ENCODE measurements at regions not wholly inside any gene's neighbourhood (a gene's known extent, or its start where the extent isn't known, plus 50 kb on each side); places are given as distances from the start of the nearest gene placed in this dataset.

DNA sequence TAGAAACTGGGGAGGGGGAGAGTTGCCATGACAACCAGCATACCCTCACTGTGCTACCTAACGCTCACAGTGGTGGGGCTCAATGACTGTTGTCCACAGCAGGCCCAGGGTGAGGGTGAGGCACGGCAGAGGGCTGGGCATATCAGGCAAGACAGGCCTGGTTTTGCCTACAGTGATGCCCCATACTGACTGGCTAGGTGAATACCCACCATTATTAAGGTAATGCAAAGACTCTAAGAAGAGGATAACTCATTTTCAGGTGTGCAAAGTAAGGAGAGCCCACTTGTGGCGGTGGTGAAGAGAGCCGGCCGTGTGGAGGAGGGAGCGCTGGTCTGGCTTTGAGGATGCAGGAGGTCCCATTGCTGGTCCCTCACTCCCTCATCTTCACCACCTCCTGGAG, 422.3 kb downstream of the FUT8 start:
- Histone ChIP-seq H2AK9ac (replicated peaks; ENCODE audit: low read depth, low read length, poor library complexity) (no peak overlapping the region), H4K8ac (ENCODE audit: low read depth in 2 of 2, low read length in 2 of 2) (no peak overlapping the region), H4K91ac (ENCODE audit: insufficient read depth, low read depth, low read length) (no peak overlapping the region), H3K14ac (replicated peaks; ENCODE audit: low read depth, low read length) (no peak overlapping the region), H3K79me1 (ENCODE audit: low read depth in 1 of 2, low read length in 2 of 2) (no peaks in the 10 kb centered on the region), H3K27ac (ENCODE audit: insufficient read depth, low read length) (no peak overlapping the region), H3K4me1 (ENCODE audit: control insufficient read depth, insufficient read depth, low read length) (no peaks in the 10 kb centered on the region), H3K9me1 (ENCODE audit: insufficient read depth, low read length) (no peaks in the 10 kb centered on the region), H4K20me1 (ENCODE audit: insufficient read depth, low read length) (no peaks in the 10 kb centered on the region), H3K4ac (ENCODE audit: low read depth, low read length) (no peak overlapping the region), H3K4me3 (ENCODE audit: insufficient read depth, low read depth, low read length) (no peak overlapping the region), H2AK5ac (ENCODE audit: low read depth, low read length) (no peak overlapping the region), H3K36me3 (ENCODE audit: control insufficient read depth, insufficient read depth, low read length) (no peaks in the 10 kb centered on the region), H3K27me3 (ENCODE audit: control insufficient read depth, insufficient read depth, low read length) (peaks cover 4% of the 10 kb centered on the region; the same call in 1 of the 2 replicates), H3K23ac (ENCODE audit: low read depth, low read length) (no peak overlapping the region), H3K56ac (ENCODE audit: extremely low read depth, insufficient read depth, low read length) (no peak overlapping the region), H3K4me2 (ENCODE audit: low read depth, low read length) (no peak overlapping the region), H2BK20ac (ENCODE audit: low read depth, low read length) (no peak overlapping the region), H2BK120ac (ENCODE audit: low read depth, low read length) (no peak overlapping the region), H3K9ac (ENCODE audit: low read depth, low read length) (no peak overlapping the region), H2BK15ac (ENCODE audit: low read depth, low read length) (no peak overlapping the region), H3K18ac (ENCODE audit: low read depth, low read length) (no peak overlapping the region), H4K5ac (ENCODE audit: low read depth, low read length) (no peak overlapping the region), H3K9me3 (ENCODE audit: control insufficient read depth, insufficient read depth, low read length) (no peaks in the 10 kb centered on the region), H2AFZ (replicated peaks; ENCODE audit: low read length, poor library complexity) (no peak overlapping the region), H2BK5ac (ENCODE audit: low read depth, low read length, poor library complexity, severe bottlenecking) (no peak overlapping the region)
- BruUV-seq (replicated peaks) = no TSS peak
- intact Hi-C loops (cut with micrococcal nuclease) = no loop called here
- DNase-seq (no peak), ATAC-seq (ENCODE audit: low read depth) (no peak)
- dilution Hi-C loops (cut with HindIII; ENCODE audit: low sequenced_read_pairs, unreplicated experiment) = no loop called here
- POLR2A ChIA-PET (ENCODE audit: unreplicated experiment) = no interaction called here
- WGBS, 2 experiments (ENCODE audit: extremely low coverage in 2 of 2, insufficient read length in 1 of 2) = no CpG with 5 or more reads among the region's 6 CpGs
- in situ Hi-C loops (cut with MboI; ENCODE audit: low sequenced_read_pairs) = loop anchor here (5.0 kb wide), 1 partner anchor 413 kb away; no protein-coding TSS in a partner anchor
- no peak for TF ChIP-seq NFE2L2 (IDR thresholded peaks at IDR 0.05; ENCODE audit: low read depth, low read length)
- TF ChIP-seq, protein P1, sequence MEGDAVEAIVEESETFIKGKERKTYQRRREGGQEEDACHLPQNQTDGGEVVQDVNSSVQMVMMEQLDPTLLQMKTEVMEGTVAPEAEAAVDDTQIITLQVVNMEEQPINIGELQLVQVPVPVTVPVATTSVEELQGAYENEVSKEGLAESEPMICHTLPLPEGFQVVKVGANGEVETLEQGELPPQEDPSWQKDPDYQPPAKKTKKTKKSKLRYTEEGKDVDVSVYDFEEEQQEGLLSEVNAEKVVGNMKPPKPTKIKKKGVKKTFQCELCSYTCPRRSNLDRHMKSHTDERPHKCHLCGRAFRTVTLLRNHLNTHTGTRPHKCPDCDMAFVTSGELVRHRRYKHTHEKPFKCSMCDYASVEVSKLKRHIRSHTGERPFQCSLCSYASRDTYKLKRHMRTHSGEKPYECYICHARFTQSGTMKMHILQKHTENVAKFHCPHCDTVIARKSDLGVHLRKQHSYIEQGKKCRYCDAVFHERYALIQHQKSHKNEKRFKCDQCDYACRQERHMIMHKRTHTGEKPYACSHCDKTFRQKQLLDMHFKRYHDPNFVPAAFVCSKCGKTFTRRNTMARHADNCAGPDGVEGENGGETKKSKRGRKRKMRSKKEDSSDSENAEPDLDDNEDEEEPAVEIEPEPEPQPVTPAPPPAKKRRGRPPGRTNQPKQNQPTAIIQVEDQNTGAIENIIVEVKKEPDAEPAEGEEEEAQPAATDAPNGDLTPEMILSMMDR (conservative IDR thresholded peaks at IDR 0.05; ENCODE audit: low read depth, low read length) = no peak
- no peak for TF ChIP-seq BHLHE40 (IDR thresholded peaks at IDR 0.05; ENCODE audit: low read depth, low read length)
- TF ChIP-seq RAD21 (IDR thresholded peaks at IDR 0.05; ENCODE audit: low read length) = no peak
- TF ChIP-seq RFX5 (IDR thresholded peaks at IDR 0.05; ENCODE audit: low read depth, low read length) = no peak
- no peak for TF ChIP-seq MXI1 (IDR thresholded peaks at IDR 0.05; ENCODE audit: borderline replicate concordance, low read depth, low read length)
- no peak for TF ChIP-seq CEBPB (IDR thresholded peaks at IDR 0.05; ENCODE audit: low read depth, low read length)
- TF ChIP-seq POLR2A (IDR thresholded peaks at IDR 0.05; ENCODE audit: low read depth, low read length) = no peak
- TF ChIP-seq SMC3 (IDR thresholded peaks at IDR 0.05; ENCODE audit: low read depth, low read length) = no peak
- TF ChIP-seq, protein P2, sequence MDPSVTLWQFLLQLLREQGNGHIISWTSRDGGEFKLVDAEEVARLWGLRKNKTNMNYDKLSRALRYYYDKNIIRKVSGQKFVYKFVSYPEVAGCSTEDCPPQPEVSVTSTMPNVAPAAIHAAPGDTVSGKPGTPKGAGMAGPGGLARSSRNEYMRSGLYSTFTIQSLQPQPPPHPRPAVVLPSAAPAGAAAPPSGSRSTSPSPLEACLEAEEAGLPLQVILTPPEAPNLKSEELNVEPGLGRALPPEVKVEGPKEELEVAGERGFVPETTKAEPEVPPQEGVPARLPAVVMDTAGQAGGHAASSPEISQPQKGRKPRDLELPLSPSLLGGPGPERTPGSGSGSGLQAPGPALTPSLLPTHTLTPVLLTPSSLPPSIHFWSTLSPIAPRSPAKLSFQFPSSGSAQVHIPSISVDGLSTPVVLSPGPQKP (IDR thresholded peaks at IDR 0.05; ENCODE audit: borderline replicate concordance, low read depth, low read length) = no peak
- TF ChIP-seq MAZ (IDR thresholded peaks at IDR 0.05; ENCODE audit: borderline replicate concordance, low read depth, low read length) = no peak
- TF ChIP-seq RCOR1 (IDR thresholded peaks at IDR 0.05; ENCODE audit: insufficient replicate concordance, low read length) = no peak
- TF ChIP-seq, protein P3, sequence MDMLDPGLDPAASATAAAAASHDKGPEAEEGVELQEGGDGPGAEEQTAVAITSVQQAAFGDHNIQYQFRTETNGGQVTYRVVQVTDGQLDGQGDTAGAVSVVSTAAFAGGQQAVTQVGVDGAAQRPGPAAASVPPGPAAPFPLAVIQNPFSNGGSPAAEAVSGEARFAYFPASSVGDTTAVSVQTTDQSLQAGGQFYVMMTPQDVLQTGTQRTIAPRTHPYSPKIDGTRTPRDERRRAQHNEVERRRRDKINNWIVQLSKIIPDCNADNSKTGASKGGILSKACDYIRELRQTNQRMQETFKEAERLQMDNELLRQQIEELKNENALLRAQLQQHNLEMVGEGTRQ (IDR thresholded peaks at IDR 0.05; ENCODE audit: low read depth, low read length) = no peak
- TF ChIP-seq FOS (IDR thresholded peaks at IDR 0.05; ENCODE audit: low read depth, low read length) = no peak
- TF ChIP-seq CHD1 (IDR thresholded peaks at IDR 0.05; ENCODE audit: low read depth, low read length) = no peak
- TF ChIP-seq MAFK (IDR thresholded peaks at IDR 0.05; ENCODE audit: low read depth, low read length) = no peak
- CTCF ChIA-PET = no interaction called here
